Fibroblast of villous mesenchyme (primary cell): ENCODE measurements at regions not wholly inside any gene's neighbourhood (a gene's known extent, or its start where the extent isn't known, plus 50 kb on each side); places are given as distances from the start of the nearest gene placed in this dataset.

Source experiments
- DNase-seq: peaks from one replicate; pipeline ENCODE4 v3.0.0-alpha.2; 2010; ENCODE audit warnings: low read depth
- H3K4me3 ChIP-seq: 2 replicates; pipeline ENCODE4 v1.5.1; 2011; ENCODE audit warnings: low read depth, mild to moderate bottlenecking, low read length
- TF ChIP-seq, protein P1 (sequence below): IDR thresholded peaks from 2 replicates; pipeline ENCODE4 v1.5.1; 2012; ENCODE audit warnings: low read depth, mild to moderate bottlenecking, low read length; ENCODE audit not compliant: insufficient read depth

DNA sequence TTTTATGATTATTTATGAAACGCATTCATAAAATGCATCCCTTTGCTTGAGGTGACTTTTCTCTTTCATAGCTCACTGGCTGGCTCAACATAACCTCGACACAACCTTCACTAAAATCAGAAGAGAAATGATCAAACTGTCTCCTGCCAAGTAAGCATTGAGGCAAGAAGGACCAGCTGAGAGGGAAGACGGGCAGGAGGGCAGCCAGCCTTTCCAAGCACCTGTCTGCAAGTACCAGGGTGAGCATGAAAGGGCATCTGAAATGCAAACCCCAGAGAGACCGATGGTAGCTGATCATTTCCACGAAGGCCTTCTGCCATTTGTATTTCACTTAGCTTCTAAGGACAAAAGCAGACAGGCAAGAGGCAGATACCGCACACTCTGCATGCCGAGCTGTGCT is 52.1 kb upstream of the RPH3AL start:
- TF ChIP-seq, protein P1, sequence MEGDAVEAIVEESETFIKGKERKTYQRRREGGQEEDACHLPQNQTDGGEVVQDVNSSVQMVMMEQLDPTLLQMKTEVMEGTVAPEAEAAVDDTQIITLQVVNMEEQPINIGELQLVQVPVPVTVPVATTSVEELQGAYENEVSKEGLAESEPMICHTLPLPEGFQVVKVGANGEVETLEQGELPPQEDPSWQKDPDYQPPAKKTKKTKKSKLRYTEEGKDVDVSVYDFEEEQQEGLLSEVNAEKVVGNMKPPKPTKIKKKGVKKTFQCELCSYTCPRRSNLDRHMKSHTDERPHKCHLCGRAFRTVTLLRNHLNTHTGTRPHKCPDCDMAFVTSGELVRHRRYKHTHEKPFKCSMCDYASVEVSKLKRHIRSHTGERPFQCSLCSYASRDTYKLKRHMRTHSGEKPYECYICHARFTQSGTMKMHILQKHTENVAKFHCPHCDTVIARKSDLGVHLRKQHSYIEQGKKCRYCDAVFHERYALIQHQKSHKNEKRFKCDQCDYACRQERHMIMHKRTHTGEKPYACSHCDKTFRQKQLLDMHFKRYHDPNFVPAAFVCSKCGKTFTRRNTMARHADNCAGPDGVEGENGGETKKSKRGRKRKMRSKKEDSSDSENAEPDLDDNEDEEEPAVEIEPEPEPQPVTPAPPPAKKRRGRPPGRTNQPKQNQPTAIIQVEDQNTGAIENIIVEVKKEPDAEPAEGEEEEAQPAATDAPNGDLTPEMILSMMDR = no peak
- no peak for DNase-seq
- H3K4me3 ChIP-seq = no peak overlapping the region
